PC-9 (cell line): ENCODE measurements at regions not wholly inside any gene's neighbourhood (a gene's known extent, or its start where the extent isn't known, plus 50 kb on each side); places are given as distances from the start of the nearest gene placed in this dataset.

Source experiments
- BruUV-seq: library from RNA; stranded (reverse); fragments of 400-500 nt; replicated peaks from 2 replicates; lab custom pipeline; 2021; lab: Mats Ljungman, UMichigan
- CTCF ChIA-PET: fragments of 300-600 bp; sonication (Branson Sonifier 250); formaldehyde crosslinking; loops from one replicate; lab custom pipeline; 2022; ENCODE audit warnings: antibody characterized with exemption; lab: Charles Lee
- POLR2A ChIA-PET: fragments of 300-600 bp; sonication (Branson Sonifier 250); formaldehyde crosslinking; loops from one replicate; lab custom pipeline; 2022; ENCODE audit warnings: antibody characterized with exemption; ENCODE audit not compliant: unreplicated experiment; lab: Charles Lee
- DNase-seq, 2 experiments: peaks; one replicate each; pipeline versions ENCODE4 v3.0.0 to v3.0.0-alpha.2; 2015 to 2022; ENCODE audit warnings: mixed read lengths in 1 of 2
- H2AFZ ChIP-seq: fragments of 200-600 bp; sonication (generic); 2 replicates; pipeline ENCODE4 v1.8.1; 2017; ENCODE audit warnings: antibody characterized with exemption
- H3F3A ChIP-seq: fragments of 200-600 bp; sonication (generic); 2 replicates; pipeline ENCODE4 v1.8.1; 2017; ENCODE audit warnings: antibody characterized with exemption, mild to moderate bottlenecking, low read depth; ENCODE audit not compliant: insufficient read depth
- H3K27ac ChIP-seq: fragments of 200-600 bp; sonication (generic); 2 replicates; pipeline ENCODE4 v1.6.1; 2016; ENCODE audit warnings: mixed run types
- H3K27me3 ChIP-seq: fragments of 200-600 bp; sonication (generic); 2 replicates; pipeline ENCODE4 v1.6.1; 2016; ENCODE audit warnings: low read depth, mixed run types; ENCODE audit not compliant: insufficient read depth
- H3K36me3 ChIP-seq: fragments of 200-600 bp; sonication (generic); 2 replicates; pipeline ENCODE4 v1.6.1; 2016; ENCODE audit warnings: low read depth, mixed run types
- H3K4me1 ChIP-seq: fragments of 200-600 bp; sonication (generic); replicated peaks from 2 replicates; pipeline ENCODE4 v1.6.1; 2016; ENCODE audit warnings: mixed run types; ENCODE audit not compliant: insufficient read depth
- H3K4me2 ChIP-seq: fragments of 200-600 bp; sonication (generic); 2 replicates; pipeline ENCODE4 v1.6.1; 2017; ENCODE audit warnings: mixed run types
- H3K4me3 ChIP-seq: fragments of 200-600 bp; sonication (generic); 2 replicates; pipeline ENCODE4 v1.6.1; 2016; ENCODE audit warnings: mixed run types
- H3K79me2 ChIP-seq: fragments of 200-600 bp; sonication (generic); 2 replicates; pipeline ENCODE4 v1.6.1; 2017; ENCODE audit warnings: low read depth, mixed run types
- H3K9me2 ChIP-seq: fragments of 200-600 bp; sonication (generic); 2 replicates; pipeline ENCODE4 v1.8.1; 2017; ENCODE audit warnings: mild to moderate bottlenecking; ENCODE audit not compliant: insufficient read depth
- H3K9me3 ChIP-seq: fragments of 200-600 bp; sonication (generic); 2 replicates; pipeline ENCODE4 v1.8.1; 2016; ENCODE audit warnings: low read depth; ENCODE audit not compliant: insufficient read depth
- H4K20me1 ChIP-seq: fragments of 200-600 bp; sonication (generic); 2 replicates; pipeline ENCODE4 v1.8.1; 2017; ENCODE audit not compliant: insufficient read depth
- EZH2 ChIP-seq: fragments of 200-600 bp; sonication (generic); IDR thresholded peaks from 2 replicates; pipeline ENCODE4 v1.8.0; 2017; ENCODE audit warnings: antibody characterized with exemption, low read depth
- intact Hi-C: fragments of 100-400 bp; cut with micrococcal nuclease; formaldehyde crosslinking; loops from one replicate; pipeline ENCODE4 v1.10.0; 2022; ENCODE audit not compliant: unreplicated experiment
- TF ChIP-seq, protein P1 (sequence below): fragments of 200-600 bp; sonication (generic); conservative IDR thresholded peaks from 2 replicates; pipeline ENCODE4 v1.6.1; 2017; ENCODE audit warnings: mixed run types, antibody characterized with exemption, mild to moderate bottlenecking, moderate library complexity

DNA sequence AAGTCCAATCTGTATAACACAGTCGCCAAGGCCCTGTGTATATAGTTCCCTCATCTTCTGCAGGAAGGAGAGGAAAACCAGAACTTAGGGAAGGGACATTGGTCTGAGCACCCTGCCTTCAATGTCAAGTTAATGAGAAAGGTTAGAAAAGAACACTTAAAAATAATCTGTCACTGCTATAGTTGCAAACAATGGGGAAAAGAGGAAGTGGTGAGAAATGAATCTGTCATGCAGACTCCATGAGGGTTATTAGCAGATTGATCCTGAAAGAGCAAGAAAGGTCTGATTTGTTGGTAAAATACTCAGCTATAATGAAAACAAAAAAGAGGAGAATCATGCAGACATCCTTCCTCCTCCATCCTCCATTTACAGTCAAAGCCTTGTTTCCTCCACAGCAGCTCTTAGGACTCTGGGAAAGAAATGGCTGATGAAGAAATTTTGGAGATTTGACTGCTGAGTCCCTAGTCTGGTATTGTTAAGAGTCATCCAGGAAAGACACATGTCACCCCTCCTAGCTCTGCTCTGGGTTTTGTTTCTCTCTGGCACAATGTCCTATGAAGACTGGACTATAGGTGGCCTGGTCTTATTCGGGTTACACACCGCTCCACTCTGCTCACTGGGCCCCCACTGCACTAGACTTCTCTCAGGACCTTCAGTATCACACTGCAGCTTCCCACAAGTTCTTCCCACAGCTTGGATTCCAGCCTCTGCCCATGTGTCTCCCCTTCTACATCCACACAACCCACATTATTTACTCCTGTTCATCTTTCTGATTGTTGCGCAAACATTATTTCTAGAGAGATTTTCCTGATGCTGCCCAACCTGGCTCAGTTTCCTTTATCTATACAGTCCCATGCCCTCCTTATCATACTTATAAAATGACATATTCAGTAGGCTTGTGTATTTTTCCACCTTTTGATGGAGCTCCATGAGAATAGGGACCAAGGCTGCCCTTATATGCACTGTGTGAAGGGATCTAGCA is 56.5 kb upstream of the XYLT1 start:
- no peaks in the 10 kb centered on the region for H3K9me2 ChIP-seq
- H3K9me3 ChIP-seq: no peaks in the 10 kb centered on the region; the same call in 1 of the 2 replicates
- POLR2A ChIA-PET: no interaction called here
- H3K4me2 ChIP-seq: no peak overlapping the region
- H3K36me3 ChIP-seq: no peaks in the 10 kb centered on the region
- no peak for TF ChIP-seq EZH2
- TF ChIP-seq, protein P1, sequence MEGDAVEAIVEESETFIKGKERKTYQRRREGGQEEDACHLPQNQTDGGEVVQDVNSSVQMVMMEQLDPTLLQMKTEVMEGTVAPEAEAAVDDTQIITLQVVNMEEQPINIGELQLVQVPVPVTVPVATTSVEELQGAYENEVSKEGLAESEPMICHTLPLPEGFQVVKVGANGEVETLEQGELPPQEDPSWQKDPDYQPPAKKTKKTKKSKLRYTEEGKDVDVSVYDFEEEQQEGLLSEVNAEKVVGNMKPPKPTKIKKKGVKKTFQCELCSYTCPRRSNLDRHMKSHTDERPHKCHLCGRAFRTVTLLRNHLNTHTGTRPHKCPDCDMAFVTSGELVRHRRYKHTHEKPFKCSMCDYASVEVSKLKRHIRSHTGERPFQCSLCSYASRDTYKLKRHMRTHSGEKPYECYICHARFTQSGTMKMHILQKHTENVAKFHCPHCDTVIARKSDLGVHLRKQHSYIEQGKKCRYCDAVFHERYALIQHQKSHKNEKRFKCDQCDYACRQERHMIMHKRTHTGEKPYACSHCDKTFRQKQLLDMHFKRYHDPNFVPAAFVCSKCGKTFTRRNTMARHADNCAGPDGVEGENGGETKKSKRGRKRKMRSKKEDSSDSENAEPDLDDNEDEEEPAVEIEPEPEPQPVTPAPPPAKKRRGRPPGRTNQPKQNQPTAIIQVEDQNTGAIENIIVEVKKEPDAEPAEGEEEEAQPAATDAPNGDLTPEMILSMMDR: no peak
- no peak overlapping the region for H3K27ac ChIP-seq
- no peaks in the 10 kb centered on the region for H4K20me1 ChIP-seq
- no peaks in the 10 kb centered on the region for H3K4me1 ChIP-seq
- no peak overlapping the region for H3K4me3 ChIP-seq
- H3F3A ChIP-seq: no peaks in the 10 kb centered on the region
- intact Hi-C loops: no loop called here
- DNase-seq: no peak
- CTCF ChIA-PET: no interaction called here
- no TSS peak for BruUV-seq
- no peak overlapping the region for H2AFZ ChIP-seq
- no peaks in the 10 kb centered on the region for H3K27me3 ChIP-seq
- no peaks in the 10 kb centered on the region for H3K79me2 ChIP-seq

DNA sequence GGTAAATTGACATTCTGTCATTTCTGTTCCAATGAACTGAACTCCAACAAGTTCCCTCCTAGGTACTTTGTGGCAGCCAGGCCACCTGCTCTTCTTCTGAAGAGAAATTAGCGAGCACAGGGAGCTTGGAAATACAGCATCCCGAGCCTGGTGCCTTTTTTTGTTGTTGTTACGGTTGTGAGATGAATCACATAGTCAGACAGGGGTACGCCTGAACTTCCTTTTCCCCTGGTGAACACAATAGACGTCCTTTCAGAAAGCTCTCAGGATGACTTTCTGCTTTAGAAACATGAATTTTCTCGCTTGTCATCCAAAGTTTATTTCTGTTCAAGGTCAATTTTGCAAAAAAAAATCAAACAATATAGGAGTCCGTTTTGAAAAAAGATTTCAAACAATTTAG is 53.9 kb upstream of the XYLT1 start:
- H3K36me3 ChIP-seq: no peaks in the 10 kb centered on the region
- no peak overlapping the region for H3K27ac ChIP-seq
- BruUV-seq: no TSS peak
- no peak overlapping the region for H3K4me2 ChIP-seq
- DNase-seq: no peak
- no peak overlapping the region for H3K4me3 ChIP-seq
- H3K4me1 ChIP-seq: no peaks in the 10 kb centered on the region
- no peaks in the 10 kb centered on the region for H3F3A ChIP-seq
- ChIA-PET CTCF (no interaction called here), POLR2A (no interaction called here)
- no peaks in the 10 kb centered on the region for H4K20me1 ChIP-seq
- H3K9me2 ChIP-seq: no peaks in the 10 kb centered on the region
- no peak overlapping the region for H2AFZ ChIP-seq
- intact Hi-C loops: no loop called here
- H3K27me3 ChIP-seq: no peaks in the 10 kb centered on the region
- H3K9me3 ChIP-seq: no peaks in the 10 kb centered on the region
- no peaks in the 10 kb centered on the region for H3K79me2 ChIP-seq
- TF ChIP-seq EZH2: no peak
- TF ChIP-seq, protein P1: no peak

DNA sequence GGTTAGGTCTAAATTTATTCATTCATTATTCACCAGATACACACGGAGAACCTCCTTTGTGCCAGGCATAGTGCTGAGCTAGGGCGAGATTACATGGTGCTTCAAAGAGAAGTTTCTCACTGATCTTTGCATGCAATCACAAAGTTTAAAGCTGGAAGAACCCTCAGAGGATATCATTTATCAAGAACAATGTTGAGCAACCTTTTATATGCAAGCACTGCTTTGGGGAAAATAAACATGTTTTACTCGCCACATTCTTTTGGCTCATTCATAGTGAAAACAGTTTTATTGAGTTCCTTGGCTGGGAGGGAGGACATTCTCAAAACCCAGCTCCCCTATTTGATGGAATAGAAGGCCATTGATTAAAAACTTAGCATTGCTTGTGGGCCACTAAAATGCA is 49.8 kb upstream of the XYLT1 start:
- CTCF ChIA-PET: no interaction called here
- TF ChIP-seq, protein P1: no peak
- no peak for TF ChIP-seq EZH2
- no TSS peak for BruUV-seq
- intact Hi-C loops: no loop called here
- no peak overlapping the region for H3K4me3 ChIP-seq
- DNase-seq: no peak
- no peak overlapping the region for H3K4me2 ChIP-seq
- H3K79me2 ChIP-seq: no peaks in the 10 kb centered on the region
- H3K27me3 ChIP-seq: no peaks in the 10 kb centered on the region
- no peaks in the 10 kb centered on the region for H3K4me1 ChIP-seq
- no peaks in the 10 kb centered on the region for H3F3A ChIP-seq
- POLR2A ChIA-PET: no interaction called here
- no peaks in the 10 kb centered on the region for H3K9me2 ChIP-seq
- no peaks in the 10 kb centered on the region for H3K9me3 ChIP-seq
- no peak overlapping the region for H3K27ac ChIP-seq
- H2AFZ ChIP-seq: no peak overlapping the region
- no peaks in the 10 kb centered on the region for H3K36me3 ChIP-seq
- H4K20me1 ChIP-seq: no peaks in the 10 kb centered on the region
